ENCODE measurements at regions not wholly inside any gene's neighbourhood (a gene's known extent, or its start where the extent isn't known, plus 50 kb on each side); places are given as distances from the start of the nearest gene placed in this dataset.

DNA sequence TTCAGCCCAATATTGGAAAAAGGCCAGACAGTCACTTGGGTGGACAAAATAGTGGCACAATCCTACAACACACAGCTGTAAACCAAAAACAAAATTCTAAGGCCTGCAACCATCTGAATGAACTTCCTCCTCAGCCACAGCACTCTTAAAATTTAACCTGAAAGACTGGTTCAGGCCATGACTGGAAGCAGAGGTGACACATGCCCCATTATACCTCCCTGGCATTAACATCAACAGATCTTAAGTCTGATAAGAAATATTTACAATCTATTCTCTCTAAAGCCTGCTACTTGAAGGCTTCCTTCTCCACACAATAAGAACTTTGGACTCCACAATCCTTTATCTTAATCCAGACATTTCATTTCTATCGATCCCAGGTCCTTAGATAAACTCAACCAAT is 192.4 kb upstream of the LRP1B start:
- Mint-ChIP-seq H3K27ac (no peak overlapping the region), H3K4me3 (peak overlapping the region in 1 of 4 donors; percentile 2), H3K36me3 (no peaks in the 10 kb centered on the region), H3K9me3 (no peaks in the 10 kb centered on the region), H3K27me3 (no peaks in the 10 kb centered on the region), H3K4me1 (no peaks in the 10 kb centered on the region)

GRCh38 chr2:142321706-142322280 is 191.0 kb upstream of the LRP1B start:
- no peak overlapping the region for H3K27ac Mint-ChIP-seq

DNA sequence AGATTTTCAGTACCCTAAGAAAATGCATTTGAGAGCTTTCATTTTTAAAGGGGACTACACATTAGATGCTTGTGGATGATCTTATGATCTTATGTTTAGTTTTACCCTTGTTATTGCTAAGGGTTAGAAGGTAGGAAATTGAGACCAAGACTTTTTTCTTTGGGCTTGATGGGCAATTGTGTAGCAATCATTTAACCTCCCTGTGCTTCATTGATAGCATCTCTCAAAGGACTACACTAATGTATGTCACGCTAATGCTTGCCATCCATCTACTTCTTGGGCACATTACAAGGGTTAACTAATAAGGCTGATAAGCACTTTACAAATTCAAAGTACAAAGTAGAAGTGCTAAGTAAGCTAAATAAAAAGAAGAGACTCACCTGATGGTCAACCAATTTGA is 189.3 kb upstream of the LRP1B start:
- H3K27me3 Mint-ChIP-seq: no peaks in the 10 kb centered on the region
- H3K36me3 Mint-ChIP-seq: no peaks in the 10 kb centered on the region
- no peaks in the 10 kb centered on the region for H3K4me1 Mint-ChIP-seq
- no peaks in the 10 kb centered on the region for H3K9me3 Mint-ChIP-seq
- H3K4me3 Mint-ChIP-seq: no peak overlapping the region
- H3K27ac Mint-ChIP-seq: no peak overlapping the region

More at GRCh38 chr2:142321706-142322280, 191.0 kb upstream of the LRP1B start:
- Mint-ChIP-seq H3K36me3 (no peaks in the 10 kb centered on the region), H3K4me3 (no peak overlapping the region), H3K27me3 (no peaks in the 10 kb centered on the region), H3K4me1 (no peaks in the 10 kb centered on the region), H3K9me3 (no peaks in the 10 kb centered on the region)

GRCh38 chr2:142316049-142316448 is 185.2 kb upstream of the LRP1B start:
- H3K4me3 Mint-ChIP-seq: no peak overlapping the region
- no peaks in the 10 kb centered on the region for H3K27me3 Mint-ChIP-seq
- no peak overlapping the region for H3K27ac Mint-ChIP-seq
- H3K4me1 Mint-ChIP-seq: no peaks in the 10 kb centered on the region
- no peaks in the 10 kb centered on the region for H3K36me3 Mint-ChIP-seq
- peaks cover 0 to 4% (median 2%) of the 10 kb centered on the region in 3 donors for H3K9me3 Mint-ChIP-seq

DNA sequence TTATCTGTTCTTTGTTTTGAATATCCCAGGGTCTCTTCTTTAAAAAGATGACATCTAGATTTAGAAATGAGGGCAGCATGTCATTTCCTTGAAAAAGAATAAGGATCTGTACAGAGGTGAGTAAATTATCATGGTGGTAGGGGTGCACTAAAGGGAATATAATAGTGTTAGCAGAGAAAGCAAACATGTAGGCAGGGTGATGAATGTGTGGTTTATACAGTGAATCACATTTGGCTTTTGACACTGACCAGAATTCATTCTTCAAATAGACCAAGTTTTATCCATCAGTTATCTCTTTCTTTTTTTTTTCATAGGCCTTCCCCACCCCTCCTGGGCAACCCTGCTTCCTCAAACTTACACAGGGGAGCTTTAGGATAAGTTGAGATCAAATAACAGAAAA is 184.5 kb upstream of the LRP1B start:
- H3K9me3 Mint-ChIP-seq: peaks cover 0 to 4% (median 2%) of the 10 kb centered on the region in 3 donors
- H3K36me3 Mint-ChIP-seq: no peaks in the 10 kb centered on the region
- no peak overlapping the region for H3K27ac Mint-ChIP-seq
- H3K4me3 Mint-ChIP-seq: no peak overlapping the region
- H3K4me1 Mint-ChIP-seq: no peaks in the 10 kb centered on the region
- H3K27me3 Mint-ChIP-seq: no peaks in the 10 kb centered on the region

DNA sequence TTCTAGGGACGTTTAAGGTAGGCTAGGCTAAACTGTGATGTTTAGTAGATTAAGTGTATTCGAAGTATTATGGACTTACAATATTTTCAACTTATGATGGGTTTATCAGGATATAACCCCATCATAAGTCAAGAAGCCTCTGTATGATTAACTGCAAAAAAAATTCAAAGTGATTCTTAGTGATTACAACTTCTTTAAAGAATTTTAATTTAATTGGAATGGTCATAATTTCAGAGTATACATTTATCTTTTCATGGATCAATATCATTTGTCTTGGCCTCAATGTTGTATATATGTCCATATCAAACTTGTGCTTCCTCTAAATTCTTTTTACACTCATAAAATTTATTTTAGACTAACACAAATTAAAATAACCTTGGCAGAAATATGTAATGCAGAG is 183.3 kb upstream of the LRP1B start:
- Mint-ChIP-seq H3K27ac (no peak overlapping the region), H3K9me3 (peaks cover 0 to 7% (median 4%) of the 10 kb centered on the region in 3 donors), H3K4me1 (no peaks in the 10 kb centered on the region), H3K27me3 (no peaks in the 10 kb centered on the region), H3K4me3 (no peak overlapping the region), H3K36me3 (no peaks in the 10 kb centered on the region)

- Mint-ChIP-seq H3K9me3 (peaks cover 0 to 10% (median 4%) of the 10 kb centered on the region in 3 donors), H3K4me1 (no peaks in the 10 kb centered on the region), H3K4me3 (no peak overlapping the region), H3K27ac (no peak overlapping the region), H3K36me3 (no peaks in the 10 kb centered on the region), H3K27me3 (no peaks in the 10 kb centered on the region)
Measured at GRCh38 chr2:142310530-142310929, 179.7 kb upstream of the LRP1B start.

GRCh38 chr2:142308744-142309143 is 177.9 kb upstream of the LRP1B start:
- Mint-ChIP-seq H3K4me1 (no peaks in the 10 kb centered on the region), H3K4me3 (no peak overlapping the region), H3K27me3 (no peaks in the 10 kb centered on the region), H3K27ac (no peak overlapping the region), H3K36me3 (no peaks in the 10 kb centered on the region), H3K9me3 (peaks cover 0 to 10% (median 4%) of the 10 kb centered on the region in 3 donors)

DNA sequence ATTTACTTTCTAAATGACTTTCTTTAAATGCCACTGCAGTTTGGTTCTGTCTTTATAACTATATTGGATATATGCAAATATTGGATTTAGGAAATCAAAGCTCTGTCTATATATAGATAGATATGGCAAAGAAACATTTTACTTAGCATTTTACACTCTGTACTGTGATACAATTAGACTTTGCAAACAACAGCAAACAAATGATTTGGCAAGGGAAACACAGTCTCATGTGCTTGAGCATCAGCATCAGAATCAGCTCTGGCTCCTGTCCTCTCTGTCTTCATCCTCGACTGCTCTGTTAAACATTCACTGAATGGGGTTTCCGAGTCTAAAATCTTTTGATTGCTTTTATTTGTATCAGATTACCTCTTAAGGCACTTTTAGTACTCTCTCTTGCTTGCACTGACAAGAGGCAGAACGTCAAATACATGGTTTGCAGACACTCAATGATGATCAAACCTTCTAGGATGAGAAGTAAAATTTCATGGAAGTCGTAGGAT is 176.8 kb upstream of the LRP1B start:
- Mint-ChIP-seq H3K27ac (no peak overlapping the region), H3K36me3 (no peaks in the 10 kb centered on the region), H3K27me3 (no peaks in the 10 kb centered on the region), H3K9me3 (peaks cover 0 to 10% (median 4%) of the 10 kb centered on the region in 3 donors), H3K4me1 (no peaks in the 10 kb centered on the region), H3K4me3 (no peak overlapping the region)

DNA sequence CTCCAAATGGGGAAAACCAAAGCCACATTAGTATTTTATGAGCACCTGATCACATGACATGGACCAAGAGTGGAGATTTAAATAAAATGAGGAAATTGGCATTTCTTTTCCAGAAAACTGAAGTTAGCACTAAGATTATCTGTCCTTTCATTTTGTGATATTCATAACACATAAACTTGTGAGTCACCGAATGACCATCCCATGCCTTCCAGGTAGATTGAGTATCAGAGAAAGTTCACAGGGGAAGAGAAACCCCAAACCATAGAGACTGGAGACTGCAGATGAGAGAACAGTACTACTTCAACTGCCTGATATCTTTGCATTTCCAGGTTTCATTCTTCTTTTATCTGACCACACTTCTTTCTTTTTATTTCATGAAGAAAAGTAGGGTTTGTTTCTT is 176.3 kb upstream of the LRP1B start:
- Mint-ChIP-seq H3K4me3 (no peak overlapping the region), H3K27me3 (no peaks in the 10 kb centered on the region), H3K36me3 (no peaks in the 10 kb centered on the region), H3K4me1 (no peaks in the 10 kb centered on the region), H3K9me3 (peaks cover 0 to 10% (median 4%) of the 10 kb centered on the region in 3 donors), H3K27ac (no peak overlapping the region)

DNA sequence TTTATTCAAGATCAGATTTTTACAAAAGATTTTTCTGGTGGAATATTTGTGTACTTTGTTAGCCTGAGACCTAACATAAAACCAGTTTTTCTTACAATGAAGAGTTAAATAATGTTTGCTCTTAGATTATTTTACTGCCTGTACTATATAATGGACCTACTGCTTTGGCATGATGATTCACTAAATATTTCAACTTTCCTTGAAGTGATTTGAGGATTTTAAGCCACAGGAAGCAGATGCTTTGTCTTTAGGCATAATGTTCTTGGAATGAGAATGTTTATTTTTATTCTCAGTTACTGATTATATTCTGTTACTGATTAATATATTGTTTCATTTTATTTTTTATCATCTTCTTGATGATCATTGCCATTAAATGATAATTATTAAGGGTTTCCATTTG is 175.3 kb upstream of the LRP1B start:
- peaks cover 0 to 12% (median 2%) of the 10 kb centered on the region in 3 donors for H3K9me3 Mint-ChIP-seq
- no peaks in the 10 kb centered on the region for H3K36me3 Mint-ChIP-seq
- no peaks in the 10 kb centered on the region for H3K4me1 Mint-ChIP-seq
- H3K27ac Mint-ChIP-seq: no peak overlapping the region
- H3K27me3 Mint-ChIP-seq: no peaks in the 10 kb centered on the region
- H3K4me3 Mint-ChIP-seq: no peak overlapping the region

DNA sequence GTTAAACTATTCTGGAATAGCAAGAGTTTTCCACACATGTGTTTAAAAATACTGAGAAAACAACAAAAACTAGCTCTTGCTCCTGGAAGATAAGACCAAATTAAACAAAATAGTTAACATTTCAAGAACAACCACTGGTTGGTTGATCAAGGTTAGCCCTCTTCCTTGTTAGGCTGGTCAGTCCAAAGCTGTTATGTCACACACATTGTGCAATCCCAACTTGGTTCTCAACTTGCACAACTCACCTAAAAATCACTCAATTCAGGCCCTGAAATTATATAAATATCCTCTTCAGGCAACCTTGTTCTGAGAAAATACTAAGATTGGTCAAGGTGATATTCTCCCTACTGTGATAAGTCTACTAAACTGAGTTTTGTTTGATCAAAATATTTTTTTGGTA is 169.7 kb upstream of the LRP1B start:
- no peaks in the 10 kb centered on the region for H3K36me3 Mint-ChIP-seq
- no peak overlapping the region for H3K27ac Mint-ChIP-seq
- no peaks in the 10 kb centered on the region for H3K27me3 Mint-ChIP-seq
- no peaks in the 10 kb centered on the region for H3K4me1 Mint-ChIP-seq
- peaks cover 0 to 6% (median 2%) of the 10 kb centered on the region in 3 donors for H3K9me3 Mint-ChIP-seq
- no peak overlapping the region for H3K4me3 Mint-ChIP-seq

DNA sequence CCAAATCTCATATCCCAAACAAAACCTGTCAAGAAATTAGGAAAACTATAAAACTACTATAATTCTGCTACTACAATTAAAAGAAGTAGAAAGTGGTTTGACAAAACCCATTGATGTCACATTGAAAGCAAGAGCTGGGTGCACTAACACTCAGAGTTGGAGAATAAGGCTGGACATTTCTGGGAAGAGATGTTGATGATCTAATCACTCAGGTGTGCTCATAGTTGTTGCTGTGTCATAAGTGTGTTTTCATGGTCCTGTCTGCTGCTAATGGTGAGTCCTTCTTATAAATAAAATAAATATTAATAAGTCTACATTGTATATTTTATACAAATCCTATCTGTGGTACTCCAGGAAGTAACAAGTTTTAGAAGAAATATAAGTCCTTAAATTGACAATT is 168.2 kb upstream of the LRP1B start:
- Mint-ChIP-seq H3K4me1 (no peaks in the 10 kb centered on the region), H3K27ac (no peak overlapping the region), H3K4me3 (no peak overlapping the region), H3K9me3 (peaks cover 0 to 6% (median 2%) of the 10 kb centered on the region in 3 donors), H3K27me3 (no peaks in the 10 kb centered on the region), H3K36me3 (no peaks in the 10 kb centered on the region)

DNA sequence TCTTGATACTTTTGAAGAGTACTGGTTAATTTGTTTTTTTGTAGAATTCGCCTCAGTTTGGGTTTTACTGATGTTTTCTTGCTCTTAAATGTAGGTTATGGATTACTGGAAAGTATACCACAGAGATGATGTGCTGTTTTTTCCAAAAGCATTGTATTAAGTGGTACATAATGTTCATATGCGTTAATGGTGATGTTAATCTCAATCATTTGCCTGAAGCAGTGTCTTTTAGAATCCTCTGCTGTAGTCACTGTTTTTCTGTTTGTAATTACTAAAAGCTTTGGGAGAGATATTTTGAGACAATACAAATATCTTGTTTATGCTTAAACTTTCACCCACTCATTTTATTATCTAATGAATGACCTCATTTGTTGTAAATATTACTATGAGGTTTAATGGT is 163.4 kb upstream of the LRP1B start:
- Mint-ChIP-seq H3K27ac (no peak overlapping the region), H3K4me3 (no peak overlapping the region), H3K4me1 (no peaks in the 10 kb centered on the region), H3K27me3 (no peaks in the 10 kb centered on the region), H3K9me3 (peaks cover 0 to 4% (median 0%) of the 10 kb centered on the region in 3 donors), H3K36me3 (no peaks in the 10 kb centered on the region)

GRCh38 chr2:142291969-142292368 is 161.2 kb upstream of the LRP1B start:
- Mint-ChIP-seq H3K4me3 (no peak overlapping the region), H3K27me3 (no peaks in the 10 kb centered on the region), H3K27ac (no peak overlapping the region), H3K4me1 (no peaks in the 10 kb centered on the region), H3K9me3 (peaks cover 0 to 5% (median 0%) of the 10 kb centered on the region in 3 donors), H3K36me3 (no peaks in the 10 kb centered on the region)

DNA sequence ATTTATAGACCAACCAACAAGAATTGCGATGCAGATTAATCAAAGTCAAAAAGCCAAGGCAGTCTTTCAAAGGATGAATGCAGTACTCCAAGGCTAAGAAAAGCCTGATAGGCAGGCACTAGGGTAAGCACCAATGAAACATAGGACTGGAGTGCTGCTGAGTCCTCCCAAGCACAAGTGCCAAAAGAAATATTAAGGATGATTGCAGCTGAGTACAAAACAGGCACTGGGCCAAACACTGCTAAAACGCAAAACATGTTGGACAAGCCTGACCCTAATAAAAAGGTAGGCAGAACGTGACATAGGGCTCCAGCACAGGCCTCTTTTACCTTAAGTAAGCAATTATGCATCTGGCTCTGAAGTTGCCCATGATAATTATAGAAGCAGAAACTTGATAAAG is 160.1 kb upstream of the LRP1B start:
- Mint-ChIP-seq H3K36me3 (no peaks in the 10 kb centered on the region), H3K9me3 (peaks cover 0 to 3% (median 0%) of the 10 kb centered on the region in 3 donors), H3K27me3 (no peaks in the 10 kb centered on the region)

More for the DNA sequence above, 160.1 kb upstream of the LRP1B start:
- Mint-ChIP-seq H3K4me1 (no peaks in the 10 kb centered on the region), H3K4me3 (no peak overlapping the region), H3K27ac (no peak overlapping the region)

Measured in IgD-negative memory B cell (primary cell).